Gastrocnemius medialis (tissue), 4 donors: ENCODE measurements at regions not wholly inside any gene's neighbourhood (a gene's known extent, or its start where the extent isn't known, plus 50 kb on each side); places are given as distances from the start of the nearest gene placed in this dataset.
"Not testable (repeated sequence)": the region's sequence is repeated elsewhere in the genome, so short reads cannot be mapped to it uniquely, and the experiment has no call there.

ENCODE experiments used
- ATAC-seq, 2 donors: fragments of 150-250 bp; one replicate each; pipeline ENCODE4 v1.9.1; 2016
- DNase-seq, 2 donors: peaks; one replicate each; pipeline ENCODE4 v3.0.0-alpha.2; 2019
- H3K27ac ChIP-seq, 4 donors: fragments of 200-600 bp; sonication (generic); 1 replicate in 1 of 4; 2 replicates in 3 of 4; pipeline ENCODE4 v1.5.1; 2016 to 2018; ENCODE audit warnings: mild to moderate bottlenecking in 2 of 4, moderate library complexity in 1 of 4
- H3K27me3 ChIP-seq, 3 donors: fragments of 200-600 bp; sonication (generic) in 2 of 3; 1 replicate in 1 of 3; 2 replicates in 2 of 3; pipeline versions ENCODE4 v1.5.1 to v1.6.0; 2016 to 2019; ENCODE audit warnings: mild to moderate bottlenecking in 1 of 3, moderate library complexity in 1 of 3
- H3K36me3 ChIP-seq, 2 donors: fragments of 200-600 bp; sonication (generic) in 1 of 2; one replicate each; pipeline ENCODE4 v1.5.1; 2017 to 2018
- H3K4me1 ChIP-seq, 2 donors: fragments of 200-600 bp; sonication (generic) in 1 of 2; one replicate each; pipeline ENCODE4 v1.5.1; 2016 to 2017; ENCODE audit warnings: mild to moderate bottlenecking in 2 of 2
- H3K4me3 ChIP-seq, 4 donors: fragments of 200-600 bp; sonication (generic) in 3 of 4; 1 replicate in 1 of 4; 2 replicates in 3 of 4; pipeline ENCODE4 v1.5.1; 2016 to 2019; ENCODE audit warnings: mild to moderate bottlenecking in 2 of 4
- H3K9me3 ChIP-seq, 3 donors: fragments of 200-600 bp; sonication (generic) in 2 of 3; 1 replicate in 1 of 3; 2 replicates in 2 of 3; pipeline ENCODE4 v1.5.1; 2016 to 2019
- POLR2A ChIP-seq, 2 donors: fragments of 450-650 bp; IDR thresholded peaks; one replicate each; pipeline ENCODE4 v1.6.1; 2017; ENCODE audit warnings: antibody characterized with exemption in 2 of 2, mild to moderate bottlenecking in 2 of 2, moderate library complexity in 2 of 2
- in situ Hi-C, 4 donors: fragments of 200-750 bp; cut with MboI; loops; one replicate each; pipeline versions ENCODE4 v1.15.0 to v1.8.0; 2017; ENCODE audit warnings: low sequenced_read_pairs in 4 of 4
- intact Hi-C: fragments of 100-400 bp; cut with DNase I; formaldehyde crosslinking; loops from one replicate; pipeline ENCODE4 v1.15.1; 2023; ENCODE audit warnings: low total_unique reads
- TF ChIP-seq, protein P1 (sequence below), 5 experiments: fragments of 450-650 bp in 3 of 5; fragments of 200-600 bp in 2 of 5; sonication (generic) in 2 of 5; IDR thresholded peaks in 4 of 5; conservative IDR thresholded peaks in 1 of 5; 1 replicate in 4 of 5; 2 replicates in 1 of 5; pipeline ENCODE4 v1.5.1; 2016 to 2019; ENCODE audit warnings: antibody characterized with exemption in 5 of 5, mild to moderate bottlenecking in 3 of 5, moderate library complexity in 3 of 5

GRCh38 chr7:21334906-21335305, 93.0 kb upstream of the SP4 start:
- no peak for TF ChIP-seq POLR2A (IDR thresholded peaks at IDR 0.05)
- TF ChIP-seq, protein P1, sequence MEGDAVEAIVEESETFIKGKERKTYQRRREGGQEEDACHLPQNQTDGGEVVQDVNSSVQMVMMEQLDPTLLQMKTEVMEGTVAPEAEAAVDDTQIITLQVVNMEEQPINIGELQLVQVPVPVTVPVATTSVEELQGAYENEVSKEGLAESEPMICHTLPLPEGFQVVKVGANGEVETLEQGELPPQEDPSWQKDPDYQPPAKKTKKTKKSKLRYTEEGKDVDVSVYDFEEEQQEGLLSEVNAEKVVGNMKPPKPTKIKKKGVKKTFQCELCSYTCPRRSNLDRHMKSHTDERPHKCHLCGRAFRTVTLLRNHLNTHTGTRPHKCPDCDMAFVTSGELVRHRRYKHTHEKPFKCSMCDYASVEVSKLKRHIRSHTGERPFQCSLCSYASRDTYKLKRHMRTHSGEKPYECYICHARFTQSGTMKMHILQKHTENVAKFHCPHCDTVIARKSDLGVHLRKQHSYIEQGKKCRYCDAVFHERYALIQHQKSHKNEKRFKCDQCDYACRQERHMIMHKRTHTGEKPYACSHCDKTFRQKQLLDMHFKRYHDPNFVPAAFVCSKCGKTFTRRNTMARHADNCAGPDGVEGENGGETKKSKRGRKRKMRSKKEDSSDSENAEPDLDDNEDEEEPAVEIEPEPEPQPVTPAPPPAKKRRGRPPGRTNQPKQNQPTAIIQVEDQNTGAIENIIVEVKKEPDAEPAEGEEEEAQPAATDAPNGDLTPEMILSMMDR (IDR thresholded peaks at IDR 0.05 in 4 of 5, conservative IDR thresholded peaks at IDR 0.05 in 1 of 5): no peak
- Histone ChIP-seq H3K27me3 (no peaks in the 10 kb centered on the region), H3K9me3 (no peaks in the 10 kb centered on the region), H3K4me1 (no peaks in the 10 kb centered on the region), H3K27ac (no peak overlapping the region), H3K4me3 (no peak overlapping the region), H3K36me3 (no peaks in the 10 kb centered on the region)
- intact Hi-C loops (no loop called here), in situ Hi-C loops (no loop called here)
- DNase-seq (no peak), ATAC-seq (no peak)

GRCh38 chr7:21336743-21337142, 91.1 kb upstream of the SP4 start:
- H3K4me3 ChIP-seq: no peak overlapping the region
- H3K27ac ChIP-seq: no peak overlapping the region
- no peaks in the 10 kb centered on the region for H3K36me3 ChIP-seq
- in situ Hi-C loops: no loop called here
- no peak for DNase-seq
- TF ChIP-seq, protein P1 (IDR thresholded peaks at IDR 0.05 in 4 of 5, conservative IDR thresholded peaks at IDR 0.05 in 1 of 5): no peak
- no peak for TF ChIP-seq POLR2A (IDR thresholded peaks at IDR 0.05)
- H3K4me1 ChIP-seq: no peaks in the 10 kb centered on the region
- intact Hi-C loops: no loop called here
- no peaks in the 10 kb centered on the region for H3K27me3 ChIP-seq
- no peaks in the 10 kb centered on the region for H3K9me3 ChIP-seq
- no peak for ATAC-seq

DNA sequence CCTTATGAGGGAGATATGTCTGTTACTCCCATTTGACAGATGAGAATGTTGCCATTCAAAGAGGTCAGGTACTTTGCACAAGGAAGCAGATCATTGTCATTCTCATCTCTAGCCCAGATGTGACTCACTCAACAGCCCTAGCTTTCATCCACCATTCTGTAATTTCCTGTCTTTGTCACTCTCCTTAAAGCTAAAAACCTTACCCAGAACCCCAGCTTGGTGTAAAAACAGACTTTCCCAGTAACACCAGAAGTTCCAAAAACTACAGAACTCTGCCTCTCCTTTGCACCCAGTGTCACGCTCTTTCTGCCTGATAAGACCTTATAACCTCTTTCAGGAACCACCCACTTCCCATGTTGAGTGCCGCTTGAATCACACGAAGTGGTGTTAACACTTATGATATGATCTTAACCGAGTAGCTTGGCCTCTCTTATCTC, 89.1 kb upstream of the SP4 start:
- Histone ChIP-seq H3K27me3 (no peaks in the 10 kb centered on the region), H3K4me3 (no peak overlapping the region), H3K36me3 (no peaks in the 10 kb centered on the region), H3K9me3 (no peaks in the 10 kb centered on the region), H3K27ac (no peak overlapping the region), H3K4me1 (no peaks in the 10 kb centered on the region)
- DNase-seq: no peak
- TF ChIP-seq, protein P1 (IDR thresholded peaks at IDR 0.05 in 4 of 5, conservative IDR thresholded peaks at IDR 0.05 in 1 of 5): no peak
- no peak for TF ChIP-seq POLR2A (IDR thresholded peaks at IDR 0.05)
- intact Hi-C loops: no loop called here
- no peak for ATAC-seq
- in situ Hi-C loops: no loop called here

- DNase-seq, in situ Hi-C loops: not testable (repeated sequence)
These were observed 83.0 kb upstream of the SP4 start for GRCh38 chr7:21344900-21345299.

GRCh38 chr7:21345361-21345760, 82.5 kb upstream of the SP4 start:
- no peak overlapping the region for H3K4me3 ChIP-seq
- ATAC-seq: no peak
- intact Hi-C loops: no loop called here

More at GRCh38 chr7:21344900-21345299, 83.0 kb upstream of the SP4 start:
- H3K27ac ChIP-seq, H3K9me3 ChIP-seq, H3K27me3 ChIP-seq, intact Hi-C loops, H3K36me3 ChIP-seq, H3K4me1 ChIP-seq, H3K4me3 ChIP-seq, ATAC-seq: not testable (repeated sequence)

More at GRCh38 chr7:21345361-21345760, 82.5 kb upstream of the SP4 start:
- no peak overlapping the region for H3K27ac ChIP-seq
- no peaks in the 10 kb centered on the region for H3K9me3 ChIP-seq
- no peaks in the 10 kb centered on the region for H3K27me3 ChIP-seq
- no peaks in the 10 kb centered on the region for H3K36me3 ChIP-seq
- in situ Hi-C loops: no loop called here
- no peak for DNase-seq
- no peaks in the 10 kb centered on the region for H3K4me1 ChIP-seq
- TF ChIP-seq POLR2A (IDR thresholded peaks at IDR 0.05): no peak
- TF ChIP-seq, protein P1 (IDR thresholded peaks at IDR 0.05 in 4 of 5, conservative IDR thresholded peaks at IDR 0.05 in 1 of 5): no peak
